AG04450 (cell line): ENCODE measurements at regions not wholly inside any gene's neighbourhood (a gene's known extent, or its start where the extent isn't known, plus 50 kb on each side); places are given as distances from the start of the nearest gene placed in this dataset.

Experiments used
- CTCF ChIA-PET: fragments of 300-600, 350-600 bp; formaldehyde crosslinking; extraction: SDS; loops from one replicate; lab custom pipeline; 2022; ENCODE audit warnings: antibody characterized with exemption, inconsistent platforms; lab: Charles Lee
- POLR2A ChIA-PET: fragments of 350-600 bp; formaldehyde crosslinking; extraction: SDS; loops from one replicate; lab custom pipeline; 2021; ENCODE audit warnings: antibody characterized with exemption, inconsistent platforms; lab: Yijun Ruan, JAX
- DNase-seq: peaks from one replicate; pipeline ENCODE4 v3.0.0-alpha.2; 2011; ENCODE audit warnings: low read depth, low spot score
- H3K27ac ChIP-seq: one replicate; pipeline ENCODE4 v1.5.1; 2012; ENCODE audit warnings: low read depth, low read length, control low read depth
- H3K27me3 ChIP-seq: one replicate; pipeline ENCODE4 v1.6.0; 2012; ENCODE audit warnings: low read length; ENCODE audit not compliant: control insufficient read depth, insufficient read depth
- H3K4me3 ChIP-seq: 2 replicates; pipeline ENCODE4 v1.5.1; 2011; ENCODE audit warnings: mild to moderate bottlenecking, low read depth, low read length, control low read depth
- H3K9me3 ChIP-seq: 2 replicates; pipeline ENCODE4 v1.5.1; 2012; ENCODE audit warnings: low read length; ENCODE audit not compliant: control insufficient read depth, insufficient read depth
- TF ChIP-seq, protein P1 (sequence below): IDR thresholded peaks from 2 replicates; pipeline ENCODE4 v1.5.1; 2011; ENCODE audit warnings: low read depth, low read length, control low read depth, inconsistent platforms

DNA sequence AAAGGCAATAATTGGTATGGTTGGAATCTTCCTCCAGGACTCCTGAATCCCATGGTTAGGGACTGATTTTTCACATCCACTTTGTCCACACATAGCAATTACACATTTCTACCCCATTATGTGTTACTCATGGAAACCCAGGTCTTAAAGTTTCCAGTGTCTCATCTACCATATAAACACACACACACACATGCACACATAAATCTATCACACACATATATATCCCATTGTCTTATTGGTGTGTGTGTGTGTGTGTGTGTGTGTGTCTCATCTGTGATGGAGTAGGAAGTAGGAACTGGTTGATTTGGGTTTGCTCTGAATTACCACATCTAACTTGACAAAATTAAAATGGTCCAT is 525.4 kb downstream of the FUT8 start:
- Histone ChIP-seq H3K27me3 (no peaks in the 10 kb centered on the region), H3K4me3 (no peak overlapping the region), H3K27ac (no peak overlapping the region), H3K9me3 (no peaks in the 10 kb centered on the region)
- TF ChIP-seq, protein P1, sequence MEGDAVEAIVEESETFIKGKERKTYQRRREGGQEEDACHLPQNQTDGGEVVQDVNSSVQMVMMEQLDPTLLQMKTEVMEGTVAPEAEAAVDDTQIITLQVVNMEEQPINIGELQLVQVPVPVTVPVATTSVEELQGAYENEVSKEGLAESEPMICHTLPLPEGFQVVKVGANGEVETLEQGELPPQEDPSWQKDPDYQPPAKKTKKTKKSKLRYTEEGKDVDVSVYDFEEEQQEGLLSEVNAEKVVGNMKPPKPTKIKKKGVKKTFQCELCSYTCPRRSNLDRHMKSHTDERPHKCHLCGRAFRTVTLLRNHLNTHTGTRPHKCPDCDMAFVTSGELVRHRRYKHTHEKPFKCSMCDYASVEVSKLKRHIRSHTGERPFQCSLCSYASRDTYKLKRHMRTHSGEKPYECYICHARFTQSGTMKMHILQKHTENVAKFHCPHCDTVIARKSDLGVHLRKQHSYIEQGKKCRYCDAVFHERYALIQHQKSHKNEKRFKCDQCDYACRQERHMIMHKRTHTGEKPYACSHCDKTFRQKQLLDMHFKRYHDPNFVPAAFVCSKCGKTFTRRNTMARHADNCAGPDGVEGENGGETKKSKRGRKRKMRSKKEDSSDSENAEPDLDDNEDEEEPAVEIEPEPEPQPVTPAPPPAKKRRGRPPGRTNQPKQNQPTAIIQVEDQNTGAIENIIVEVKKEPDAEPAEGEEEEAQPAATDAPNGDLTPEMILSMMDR = no peak
- ChIA-PET POLR2A (no interaction called here), CTCF (no interaction called here)
- DNase-seq = no peak

DNA sequence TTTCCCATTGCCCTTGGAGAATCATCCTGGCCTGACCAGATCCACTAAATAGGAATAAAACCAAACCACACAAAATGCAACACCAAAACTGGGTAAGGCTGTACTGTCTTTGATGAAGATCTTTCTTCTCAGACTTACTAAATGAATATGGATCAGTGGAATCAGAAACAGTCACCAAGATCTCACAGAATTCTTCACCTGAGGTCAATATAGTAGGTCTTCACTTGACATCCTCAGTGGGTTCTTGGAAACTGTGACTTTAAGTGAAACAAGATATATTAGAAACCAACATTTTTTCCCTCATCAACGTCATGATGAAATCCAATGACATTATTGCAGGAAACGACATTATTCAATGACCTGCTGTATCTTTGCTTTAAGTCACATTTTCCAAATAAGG is 526.2 kb downstream of the FUT8 start:
- Histone ChIP-seq H3K9me3 (no peaks in the 10 kb centered on the region), H3K27ac (no peak overlapping the region), H3K27me3 (no peaks in the 10 kb centered on the region), H3K4me3 (no peak overlapping the region)
- TF ChIP-seq, protein P1 = no peak
- DNase-seq = no peak
- CTCF ChIA-PET = no interaction called here
- POLR2A ChIA-PET = no interaction called here

DNA sequence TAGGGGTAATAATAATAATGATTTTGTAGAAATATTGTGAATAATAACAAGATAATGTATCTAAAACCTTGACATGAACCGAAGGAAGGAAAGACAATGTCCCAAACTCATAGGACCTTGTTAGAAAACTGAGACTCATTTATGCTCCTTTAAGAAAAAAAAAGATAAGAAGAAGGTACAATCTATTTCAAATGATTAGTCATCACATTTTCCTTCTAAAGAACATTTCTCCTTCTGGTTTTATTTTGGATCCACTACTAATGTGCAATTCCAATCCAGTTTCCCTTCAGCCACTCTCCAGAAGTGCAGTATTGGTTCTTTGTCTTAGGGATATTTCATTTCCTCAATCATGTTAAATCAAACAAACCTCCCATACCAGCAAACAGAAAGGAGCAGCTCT is 526.7 kb downstream of the FUT8 start:
- no peaks in the 10 kb centered on the region for H3K9me3 ChIP-seq
- H3K27ac ChIP-seq = no peak overlapping the region
- CTCF ChIA-PET = no interaction called here
- H3K4me3 ChIP-seq = no peak overlapping the region
- DNase-seq = no peak
- H3K27me3 ChIP-seq = no peaks in the 10 kb centered on the region
- POLR2A ChIA-PET = no interaction called here
- TF ChIP-seq, protein P1 = no peak

GRCh38 chr14:65940056-65940735 is 527.7 kb downstream of the FUT8 start:
- Histone ChIP-seq H3K27ac (no peak overlapping the region), H3K27me3 (no peaks in the 10 kb centered on the region), H3K4me3 (no peak overlapping the region), H3K9me3 (no peaks in the 10 kb centered on the region)
- ChIA-PET CTCF (interaction anchor here (1.6 kb wide), 1 partner anchor 524 kb away, joined by 5 read pairs; no protein-coding TSS in a partner anchor), POLR2A (no interaction called here)
- no peak for DNase-seq
- TF ChIP-seq, protein P1 = no peak

GRCh38 chr14:65941091-65941490 is 528.6 kb downstream of the FUT8 start:
- no peak overlapping the region for H3K27ac ChIP-seq
- DNase-seq = no peak
- no peaks in the 10 kb centered on the region for H3K27me3 ChIP-seq
- TF ChIP-seq, protein P1 = no peak
- H3K4me3 ChIP-seq = no peak overlapping the region
- POLR2A ChIA-PET = no interaction called here
- H3K9me3 ChIP-seq = no peaks in the 10 kb centered on the region
- CTCF ChIA-PET = interaction anchor here (1.1 to 1.6 kb wide), 3 partner anchors 18 to 525 kb away, joined by 3 to 5 read pairs (median 3); no protein-coding TSS in a partner anchor
